IMR-90 (cell line): ENCODE measurements at regions not wholly inside any gene's neighbourhood (a gene's known extent, or its start where the extent isn't known, plus 50 kb on each side); places are given as distances from the start of the nearest gene placed in this dataset.

Experiments used
- BHLHE40 ChIP-seq: fragments of 150-350 bp; IDR thresholded peaks from 2 replicates; pipeline ENCODE4 v1.6.1; 2016; ENCODE audit warnings: mild to moderate bottlenecking, low read depth, low read length
- ELK1 ChIP-seq: fragments of 150-350 bp; IDR thresholded peaks from 2 replicates; pipeline ENCODE4 v1.6.1; 2016; ENCODE audit warnings: low read depth, mild to moderate bottlenecking, low read length, moderate library complexity, borderline replicate concordance
- FOS ChIP-seq: fragments of 150-350 bp; IDR thresholded peaks from 2 replicates; pipeline ENCODE4 v1.6.1; 2016; ENCODE audit warnings: low read depth, low read length
- MAFK ChIP-seq: IDR thresholded peaks from 2 replicates; pipeline ENCODE4 v1.6.1; 2012; ENCODE audit warnings: low read depth, low read length, improper control_type of control experiment
- POLR2A ChIP-seq: IDR thresholded peaks from 2 replicates; pipeline ENCODE4 v1.6.1; 2012; ENCODE audit warnings: mild to moderate bottlenecking, low read depth, low read length
- RAD21 ChIP-seq: IDR thresholded peaks from 2 replicates; pipeline ENCODE4 v1.6.1; 2012; ENCODE audit warnings: low read length, improper control_type of control experiment
- RFX5 ChIP-seq: IDR thresholded peaks from 2 replicates; pipeline ENCODE4 v1.8.0; 2012; ENCODE audit warnings: low read depth, mild to moderate bottlenecking, low read length, moderate library complexity
- TF ChIP-seq, protein P1 (sequence below): conservative IDR thresholded peaks from 2 replicates; pipeline ENCODE4 v1.5.1; 2012; ENCODE audit warnings: mild to moderate bottlenecking, low read depth, low read length, improper control_type of control experiment
- TF ChIP-seq, protein P2 (sequence below): fragments of 150-350 bp; IDR thresholded peaks from 2 replicates; pipeline ENCODE4 v1.6.1; 2017; ENCODE audit warnings: mild to moderate bottlenecking, antibody characterized with exemption, low read length, low read depth

GRCh38 chr2:167553635-167554034 lies 665.4 kb downstream of the XIRP2 start:
- TF ChIP-seq RAD21 = no peak
- TF ChIP-seq POLR2A = no peak
- TF ChIP-seq, protein P1, sequence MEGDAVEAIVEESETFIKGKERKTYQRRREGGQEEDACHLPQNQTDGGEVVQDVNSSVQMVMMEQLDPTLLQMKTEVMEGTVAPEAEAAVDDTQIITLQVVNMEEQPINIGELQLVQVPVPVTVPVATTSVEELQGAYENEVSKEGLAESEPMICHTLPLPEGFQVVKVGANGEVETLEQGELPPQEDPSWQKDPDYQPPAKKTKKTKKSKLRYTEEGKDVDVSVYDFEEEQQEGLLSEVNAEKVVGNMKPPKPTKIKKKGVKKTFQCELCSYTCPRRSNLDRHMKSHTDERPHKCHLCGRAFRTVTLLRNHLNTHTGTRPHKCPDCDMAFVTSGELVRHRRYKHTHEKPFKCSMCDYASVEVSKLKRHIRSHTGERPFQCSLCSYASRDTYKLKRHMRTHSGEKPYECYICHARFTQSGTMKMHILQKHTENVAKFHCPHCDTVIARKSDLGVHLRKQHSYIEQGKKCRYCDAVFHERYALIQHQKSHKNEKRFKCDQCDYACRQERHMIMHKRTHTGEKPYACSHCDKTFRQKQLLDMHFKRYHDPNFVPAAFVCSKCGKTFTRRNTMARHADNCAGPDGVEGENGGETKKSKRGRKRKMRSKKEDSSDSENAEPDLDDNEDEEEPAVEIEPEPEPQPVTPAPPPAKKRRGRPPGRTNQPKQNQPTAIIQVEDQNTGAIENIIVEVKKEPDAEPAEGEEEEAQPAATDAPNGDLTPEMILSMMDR = no peak
- TF ChIP-seq ELK1 = no peak
- TF ChIP-seq RFX5 = no peak
- TF ChIP-seq, protein P2, sequence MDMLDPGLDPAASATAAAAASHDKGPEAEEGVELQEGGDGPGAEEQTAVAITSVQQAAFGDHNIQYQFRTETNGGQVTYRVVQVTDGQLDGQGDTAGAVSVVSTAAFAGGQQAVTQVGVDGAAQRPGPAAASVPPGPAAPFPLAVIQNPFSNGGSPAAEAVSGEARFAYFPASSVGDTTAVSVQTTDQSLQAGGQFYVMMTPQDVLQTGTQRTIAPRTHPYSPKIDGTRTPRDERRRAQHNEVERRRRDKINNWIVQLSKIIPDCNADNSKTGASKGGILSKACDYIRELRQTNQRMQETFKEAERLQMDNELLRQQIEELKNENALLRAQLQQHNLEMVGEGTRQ = no peak
- no peak for TF ChIP-seq MAFK
- TF ChIP-seq BHLHE40 = no peak
- no peak for TF ChIP-seq FOS
